ENCODE measurements at regions not wholly inside any gene's neighbourhood (a gene's known extent, or its start where the extent isn't known, plus 50 kb on each side); places are given as distances from the start of the nearest gene placed in this dataset.

GRCh38 chr2:220068846-220069245, 441.4 kb downstream of the SLC4A3 start:
- DNase-seq, result no peak

GRCh38 chr2:220070349-220070748, 442.9 kb downstream of the SLC4A3 start:
- no peak for DNase-seq

GRCh38 chr2:220071696-220072095, 444.3 kb downstream of the SLC4A3 start:
- DNase-seq, result no peak

GRCh38 chr2:220072669-220073220, 445.3 kb downstream of the SLC4A3 start:
- no peak for DNase-seq

- no peak for DNase-seq
Measured at GRCh38 chr2:220075835-220076234, 448.4 kb downstream of the SLC4A3 start.

- DNase-seq, result no peak
Measured at GRCh38 chr2:220076734-220077133, 449.3 kb downstream of the SLC4A3 start.

GRCh38 chr2:220077488-220077887, 450.1 kb downstream of the SLC4A3 start:
- no peak for DNase-seq

- no peak for DNase-seq
Measured at GRCh38 chr2:220078439-220078838, 451.0 kb downstream of the SLC4A3 start.

- DNase-seq, result no peak
Measured at GRCh38 chr2:220079595-220079994, 452.2 kb downstream of the SLC4A3 start.

GRCh38 chr2:220081171-220081570, 453.7 kb downstream of the SLC4A3 start:
- no peak for DNase-seq

- no peak for DNase-seq
Measured at GRCh38 chr2:220090050-220090449, 462.6 kb downstream of the SLC4A3 start.

- no peak for DNase-seq
Measured at GRCh38 chr2:220096406-220096805, 469.0 kb downstream of the SLC4A3 start.

GRCh38 chr2:220101980-220102379, 474.6 kb downstream of the SLC4A3 start:
- DNase-seq, result no peak

- DNase-seq, result no peak
Measured at GRCh38 chr2:220103596-220103995, 476.2 kb downstream of the SLC4A3 start.

GRCh38 chr2:220104871-220105351, 477.5 kb downstream of the SLC4A3 start:
- DNase-seq, result no peak

- DNase-seq, result no peak
Measured at GRCh38 chr2:220106065-220106464, 478.6 kb downstream of the SLC4A3 start.

GRCh38 chr2:220107380-220107791, 480.0 kb downstream of the SLC4A3 start:
- DNase-seq, result no peak

GRCh38 chr2:220114443-220114842, 487.0 kb downstream of the SLC4A3 start:
- DNase-seq, result no peak

- DNase-seq, result no peak
Measured at GRCh38 chr2:220117025-220117424, 489.6 kb downstream of the SLC4A3 start.

- no peak for DNase-seq
Measured at GRCh38 chr2:220120041-220120440, 492.6 kb downstream of the SLC4A3 start.

- DNase-seq, result no peak
Measured at GRCh38 chr2:220123751-220124150, 496.3 kb downstream of the SLC4A3 start.

- DNase-seq, result no peak
Measured at GRCh38 chr2:220125551-220125950, 498.1 kb downstream of the SLC4A3 start.

- DNase-seq, result no peak
Measured at GRCh38 chr2:220127311-220127710, 499.9 kb downstream of the SLC4A3 start.

- DNase-seq, result no peak
Measured at GRCh38 chr2:220127876-220128275, 500.4 kb downstream of the SLC4A3 start.

- no peak for DNase-seq
Measured at GRCh38 chr2:220129391-220129790, 502.0 kb downstream of the SLC4A3 start.

All from CD4-positive, alpha-beta T cell treated with Interleukin-4 for 4 hours (primary cell).